A549 (cell line): ENCODE measurements at regions not wholly inside any gene's neighbourhood (a gene's known extent, or its start where the extent isn't known, plus 50 kb on each side); places are given as distances from the start of the nearest gene placed in this dataset.

ENCODE experiments used
- ATAC-seq, 2 experiments: fragments of 200-7000 bp in 1 of 2; fragments of >200 bp in 1 of 2; cut with Nextera tagmentation in 1 of 2; cut with Tn5 transposase in 1 of 2; 3 replicates each; pipeline versions ENCODE4 v1.8.0 to v1.9.1; 2018 to 2020; ENCODE audit warnings: mild to moderate bottlenecking in 1 of 2, moderate library complexity in 1 of 2
- CTCF ChIA-PET: fragments of 300-600 bp; sonication (Branson Sonifier 250); formaldehyde crosslinking; extraction: SDS; loops from one replicate; lab custom pipeline; 2021; ENCODE audit warnings: antibody characterized with exemption, inconsistent platforms; lab: Yijun Ruan, JAX
- POLR2A ChIA-PET: fragments of 350-600 bp; formaldehyde crosslinking; extraction: SDS; loops from one replicate; lab custom pipeline; 2021; ENCODE audit warnings: antibody characterized with exemption, inconsistent platforms; lab: Yijun Ruan, JAX
- DNase-seq, 2 experiments: peaks; one replicate each; pipeline versions ENCODE4 v3.0.0 to v3.0.0-alpha.2; 2011 to 2016; ENCODE audit warnings: low read depth in 1 of 2, low spot score in 1 of 2
- FAIRE-seq: peaks from 2 replicates; lab custom pipeline; 2011; peaks lifted over from hg19 to GRCh38; lab: Jason Lieb, UNC
- H3K27ac ChIP-seq, 2 experiments: fragments of >200 bp; sonication (Bioruptor Twin); formaldehyde crosslinking; 3 replicates each; pipeline ENCODE4 v1.5.1; 2016 to 2017
- H3K4me1 ChIP-seq: fragments of >200 bp; sonication (Bioruptor Twin); formaldehyde crosslinking; 3 replicates; pipeline ENCODE4 v1.6.1; 2016
- H3K4me2 ChIP-seq: fragments of >200 bp; sonication (Bioruptor Twin); formaldehyde crosslinking; 3 replicates; pipeline ENCODE4 v1.6.1; 2016
- H3K4me3 ChIP-seq: fragments of >200 bp; sonication (Bioruptor Twin); formaldehyde crosslinking; 3 replicates; pipeline ENCODE4 v1.5.1; 2016
- H3K9me3 ChIP-seq: fragments of >200 bp; sonication (Bioruptor Twin); formaldehyde crosslinking; 3 replicates; pipeline ENCODE4 v1.6.1; 2016
- BHLHE40 ChIP-seq: IDR thresholded peaks from 2 replicates; pipeline ENCODE4 v1.6.1; 2012; ENCODE audit warnings: low read depth, low read length, inconsistent platforms
- CBX2 ChIP-seq: fragments of 200-600 bp; sonication (generic); IDR thresholded peaks from 2 replicates; pipeline ENCODE4 v1.6.1; 2016; ENCODE audit warnings: low read depth, mild to moderate bottlenecking, borderline replicate concordance
- CEBPB ChIP-seq, 2 experiments: fragments of >200 bp in 1 of 2; sonication (Bioruptor Twin) in 1 of 2; formaldehyde crosslinking in 1 of 2; IDR thresholded peaks; 2 replicates each; pipeline ENCODE4 v1.6.1; 2012 to 2016
- CTCF ChIP-seq: fragments of >200 bp; sonication (Bioruptor Twin); formaldehyde crosslinking; IDR thresholded peaks from 3 replicates; pipeline ENCODE4 v1.5.1; 2016
- EHF ChIP-seq: fragments of 250-450 bp; sonication (Bioruptor Pico); IDR thresholded peaks from 2 replicates; pipeline ENCODE4 v1.5.0; 2020; ENCODE audit warnings: mild to moderate bottlenecking
- HDAC2 ChIP-seq: fragments of 200-600 bp; sonication (generic); IDR thresholded peaks from 2 replicates; pipeline ENCODE4 v1.6.1; 2016
- HES2 ChIP-seq: fragments of >200 bp; sonication (Bioruptor Twin); formaldehyde crosslinking; IDR thresholded peaks from 2 replicates; pipeline ENCODE4 v1.6.1; 2016
- HEYL ChIP-seq: fragments of 250-450 bp; sonication (Bioruptor Pico); IDR thresholded peaks from 2 replicates; pipeline ENCODE4 v1.8.0; 2021; ENCODE audit warnings: mild to moderate bottlenecking, moderate library complexity
- HMGXB4 ChIP-seq: fragments of 250-450 bp; sonication (Bioruptor Pico); IDR thresholded peaks from 2 replicates; pipeline ENCODE4 v1.5.0; 2021; ENCODE audit warnings: mild to moderate bottlenecking, moderate library complexity, borderline replicate concordance
- HOXB13 ChIP-seq: fragments of 250-450 bp; sonication (Bioruptor Pico); IDR thresholded peaks from 2 replicates; pipeline ENCODE4 v1.5.0; 2020; ENCODE audit warnings: low read depth, mild to moderate bottlenecking, moderate library complexity
- MAX ChIP-seq: IDR thresholded peaks from 2 replicates; pipeline ENCODE4 v1.6.1; 2012
- NFE2L2 ChIP-seq: fragments of 150-350 bp; conservative IDR thresholded peaks from 2 replicates; pipeline ENCODE4 v1.6.1; 2014; ENCODE audit warnings: low read length
- NR3C1 ChIP-seq: fragments of >200 bp; sonication (Bioruptor Twin); formaldehyde crosslinking; IDR thresholded peaks from 3 replicates; pipeline ENCODE4 v1.6.1; 2017
- PHF8 ChIP-seq: fragments of 200-600 bp; sonication (generic); IDR thresholded peaks from 2 replicates; pipeline ENCODE4 v1.6.1; 2016; ENCODE audit warnings: low read depth, mild to moderate bottlenecking, antibody characterized with exemption, moderate library complexity, borderline replicate concordance
- POLR2A ChIP-seq: IDR thresholded peaks from 2 replicates; pipeline ENCODE4 v1.6.1; 2012; ENCODE audit warnings: mild to moderate bottlenecking, low read length
- RFX5 ChIP-seq: fragments of 450-650 bp; IDR thresholded peaks from 2 replicates; pipeline ENCODE4 v1.7.1; 2014; ENCODE audit warnings: antibody characterized with exemption, mild to moderate bottlenecking, moderate library complexity
- SREBF2 ChIP-seq: fragments of 450-650 bp; IDR thresholded peaks from 2 replicates; pipeline ENCODE4 v1.6.1; 2014; ENCODE audit warnings: mild to moderate bottlenecking, moderate library complexity
- TFCP2L1 ChIP-seq: fragments of 250-450 bp; sonication (Bioruptor Pico); IDR thresholded peaks from 2 replicates; pipeline ENCODE4 v1.5.0; 2021; ENCODE audit warnings: mild to moderate bottlenecking
- TP53 ChIP-seq: fragments of 250-450 bp; sonication (Bioruptor Pico); IDR thresholded peaks from 2 replicates; pipeline ENCODE4 v1.5.0; 2021; ENCODE audit warnings: mild to moderate bottlenecking, moderate library complexity
- ZC3H11A ChIP-seq: fragments of 450-650 bp; IDR thresholded peaks from 2 replicates; pipeline ENCODE4 v1.6.1; 2014; ENCODE audit warnings: antibody characterized with exemption, mild to moderate bottlenecking
- whole genome bisulfite sequencing: methylation state at CpG from one replicate; pipeline ENCODE4 v1.1.6; 2017; ENCODE audit errors: missing lambda C conversion rate; 5-methylcytosine and 5-hydroxymethylcytosine counted together

DNA sequence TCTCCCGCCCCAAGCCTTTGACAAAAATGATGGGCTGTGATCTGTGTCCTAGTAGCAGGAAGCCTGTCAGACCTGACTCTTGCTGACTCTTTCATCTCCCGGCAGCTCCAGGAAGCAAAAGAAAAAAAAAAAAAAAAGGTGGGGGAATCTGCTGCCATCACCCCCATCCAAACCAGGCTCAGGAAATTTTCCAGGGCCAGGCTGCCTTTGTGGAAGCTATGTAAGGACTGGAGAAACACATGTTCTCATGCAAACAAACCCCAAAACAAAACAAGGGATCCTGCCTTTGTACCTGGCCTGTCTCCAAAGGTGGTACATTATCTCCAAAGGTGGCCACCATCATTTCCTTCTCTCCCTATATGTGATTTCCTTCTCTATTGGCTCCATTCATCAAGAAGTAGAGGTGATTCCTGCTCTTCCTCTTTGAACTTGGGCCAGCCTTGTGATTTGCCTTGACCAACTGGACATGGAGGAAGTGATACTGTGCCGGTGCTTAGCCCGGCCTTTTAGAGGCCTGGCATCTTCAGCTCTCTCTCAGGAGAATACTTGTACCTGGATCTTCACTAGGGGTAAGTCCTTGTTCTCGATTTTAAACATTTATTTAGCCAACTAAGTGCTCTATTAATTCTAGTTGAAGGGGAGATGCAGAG is 192.2 kb upstream of the SVIL start:
- DNase-seq (no peak), FAIRE-seq (no peak), ATAC-seq (no peak)
- ChIA-PET CTCF (interaction anchor here (1.1 to 2.8 kb wide), 3 partner anchors 10 to 32 kb away, joined by 3 to 11 read pairs (median 4); no protein-coding TSS in a partner anchor), POLR2A (no interaction called here)
- Histone ChIP-seq H3K4me1 (no peaks in the 10 kb centered on the region), H3K27ac (no peak overlapping the region), H3K4me2 (no peak overlapping the region), H3K4me3 (no peak overlapping the region), H3K9me3 (no peaks in the 10 kb centered on the region)
- TF ChIP-seq MAX (no peak), HES2 (no peak), RFX5 (no peak), NR3C1 (no peak), HOXB13 (no peak), PHF8 (no peak), HDAC2 (no peak), TFCP2L1 (CRISPR knock-in tag) (no peak), CEBPB (IDR thresholded peaks at IDR 0.05) (no peak), ZC3H11A (no peak), HMGXB4 (CRISPR knock-in tag) (no peak), TP53 (CRISPR knock-in tag) (no peak)
- WGBS: 72% methylated on average over 5 of the region's 5 CpGs

DNA sequence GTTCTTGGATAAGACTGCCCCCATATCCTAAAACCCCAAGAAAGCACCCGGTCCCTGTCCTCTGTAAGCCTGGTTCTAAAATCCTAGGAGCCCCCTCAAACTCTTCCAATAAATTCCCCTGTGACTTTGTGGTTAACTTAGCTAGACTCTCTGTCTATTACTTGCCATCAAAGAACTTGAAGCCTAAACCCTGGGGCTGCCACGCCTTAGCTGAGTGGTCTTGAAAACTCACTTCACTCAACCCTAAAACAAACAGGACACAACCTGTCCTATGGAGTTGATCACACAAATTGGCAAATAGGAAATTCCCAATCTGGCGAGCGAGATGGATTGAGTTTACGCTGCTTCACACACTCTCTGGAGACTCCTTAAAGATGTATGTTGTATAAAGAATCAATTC is 191.4 kb upstream of the SVIL start:
- CTCF ChIA-PET: interaction anchor here (1.2 to 2.8 kb wide), 2 partner anchors 10 to 32 kb away, joined by 4 to 11 read pairs; no protein-coding TSS in a partner anchor
- WGBS: 89% methylated on average over 5 of the region's 5 CpGs
- H3K4me1 ChIP-seq: no peaks in the 10 kb centered on the region
- ATAC-seq (no peak), DNase-seq (no peak), FAIRE-seq (no peak)
- no peak overlapping the region for H3K4me2 ChIP-seq
- no peak overlapping the region for H3K4me3 ChIP-seq
- TF ChIP-seq SREBF2 (no peak), POLR2A (no peak)
- H3K9me3 ChIP-seq: no peaks in the 10 kb centered on the region
- no peak overlapping the region for H3K27ac ChIP-seq
- POLR2A ChIA-PET: no interaction called here

DNA sequence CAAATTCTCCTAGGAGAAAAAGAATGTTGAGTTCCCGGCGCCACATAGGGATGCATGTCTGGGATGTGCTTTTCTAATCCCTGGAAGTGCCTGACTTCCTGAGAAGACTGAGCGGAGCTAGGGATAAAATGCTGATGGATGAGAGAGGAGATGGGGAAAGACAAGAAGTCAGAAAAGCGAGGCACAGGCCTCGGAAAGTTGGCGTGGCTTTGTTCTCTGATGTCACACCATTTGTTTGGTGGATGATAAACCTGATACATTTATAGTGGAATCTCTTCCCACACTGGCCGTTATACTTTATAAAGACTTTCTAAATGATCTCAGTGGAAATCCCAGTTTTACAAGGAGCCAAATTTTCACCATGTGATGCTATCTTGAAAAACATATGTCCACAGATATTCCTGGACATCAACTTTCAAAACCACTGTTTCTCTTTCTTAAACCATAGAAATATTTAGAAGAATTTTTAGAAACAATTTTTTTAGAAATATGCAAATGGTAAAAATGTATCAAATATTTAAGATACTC is 188.8 kb upstream of the SVIL start:
- FAIRE-seq (no peak), DNase-seq (no peak), ATAC-seq (no peak)
- H3K27ac ChIP-seq: no peak overlapping the region
- H3K4me2 ChIP-seq: no peak overlapping the region
- H3K4me3 ChIP-seq: no peak overlapping the region
- WGBS: 88% methylated on average over 7 of the region's 7 CpGs
- no peaks in the 10 kb centered on the region for H3K9me3 ChIP-seq
- ChIA-PET CTCF (interaction anchor here (0.9 to 1.6 kb wide), 2 partner anchors 11 to 35 kb away, joined by 3 read pairs; no protein-coding TSS in a partner anchor), POLR2A (no interaction called here)
- TF ChIP-seq EHF (no peak), BHLHE40 (no peak), CTCF (no peak), CEBPB (IDR thresholded peaks at IDR 0.05) (no peak), CBX2 (no peak), HEYL (CRISPR knock-in tag) (no peak), PHF8 (no peak), NFE2L2 (no peak)
- no peaks in the 10 kb centered on the region for H3K4me1 ChIP-seq
